ENCODE measurements at regions not wholly inside any gene's neighbourhood (a gene's known extent, or its start where the extent isn't known, plus 50 kb on each side); places are given as distances from the start of the nearest gene placed in this dataset.

DNA sequence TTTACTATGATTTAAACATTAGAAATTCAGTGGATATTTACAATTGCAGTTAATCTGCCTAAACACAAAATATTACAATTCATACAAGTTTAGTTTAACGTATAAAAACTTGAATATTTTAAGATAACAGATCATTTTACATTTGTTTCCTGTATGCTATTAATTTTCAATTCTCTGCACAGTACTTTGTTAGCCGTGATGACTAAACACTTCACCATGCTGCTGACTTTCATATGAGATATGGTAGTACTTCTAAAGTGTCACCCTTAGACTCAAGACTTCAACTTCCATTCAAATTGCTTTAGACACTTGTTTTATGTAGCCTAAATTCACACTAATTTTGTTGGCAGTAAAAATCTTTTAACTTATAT lies 1646.4 kb upstream of the ADGRL3 start:
- TF ChIP-seq, protein P1, sequence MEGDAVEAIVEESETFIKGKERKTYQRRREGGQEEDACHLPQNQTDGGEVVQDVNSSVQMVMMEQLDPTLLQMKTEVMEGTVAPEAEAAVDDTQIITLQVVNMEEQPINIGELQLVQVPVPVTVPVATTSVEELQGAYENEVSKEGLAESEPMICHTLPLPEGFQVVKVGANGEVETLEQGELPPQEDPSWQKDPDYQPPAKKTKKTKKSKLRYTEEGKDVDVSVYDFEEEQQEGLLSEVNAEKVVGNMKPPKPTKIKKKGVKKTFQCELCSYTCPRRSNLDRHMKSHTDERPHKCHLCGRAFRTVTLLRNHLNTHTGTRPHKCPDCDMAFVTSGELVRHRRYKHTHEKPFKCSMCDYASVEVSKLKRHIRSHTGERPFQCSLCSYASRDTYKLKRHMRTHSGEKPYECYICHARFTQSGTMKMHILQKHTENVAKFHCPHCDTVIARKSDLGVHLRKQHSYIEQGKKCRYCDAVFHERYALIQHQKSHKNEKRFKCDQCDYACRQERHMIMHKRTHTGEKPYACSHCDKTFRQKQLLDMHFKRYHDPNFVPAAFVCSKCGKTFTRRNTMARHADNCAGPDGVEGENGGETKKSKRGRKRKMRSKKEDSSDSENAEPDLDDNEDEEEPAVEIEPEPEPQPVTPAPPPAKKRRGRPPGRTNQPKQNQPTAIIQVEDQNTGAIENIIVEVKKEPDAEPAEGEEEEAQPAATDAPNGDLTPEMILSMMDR (conservative IDR thresholded peaks at IDR 0.05 in 1 of 2, IDR thresholded peaks at IDR 0.05 in 1 of 2; ENCODE audit: extremely low read depth in 1 of 2, insufficient read depth in 1 of 2, low read depth in 1 of 2, low read length in 2 of 2): no peak
- TF ChIP-seq EZH2 (IDR thresholded peaks at IDR 0.05; ENCODE audit: borderline replicate concordance, low read length): no peak

All from mammary epithelial cell (primary cell).